ENCODE measurements at regions not wholly inside any gene's neighbourhood (a gene's known extent, or its start where the extent isn't known, plus 50 kb on each side); places are given as distances from the start of the nearest gene placed in this dataset.

DNA sequence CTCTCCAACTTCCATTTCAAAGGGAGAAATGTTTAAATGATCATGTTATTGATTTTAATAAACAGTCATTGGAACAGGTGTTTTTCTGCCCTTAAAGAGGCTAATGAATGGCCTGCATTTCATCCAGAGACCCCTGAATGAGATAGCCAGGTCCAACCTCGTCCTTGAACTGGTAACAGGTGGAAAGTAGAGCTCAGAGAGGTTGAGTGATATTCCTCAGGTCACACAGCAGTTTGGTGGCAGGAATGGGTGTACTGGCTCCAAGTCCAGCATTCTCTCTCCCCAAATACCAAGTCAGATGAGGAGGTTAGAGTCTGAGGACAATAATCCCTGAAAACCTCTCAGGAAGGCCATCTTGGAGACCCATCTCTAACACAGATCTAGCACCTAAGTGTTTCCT, 81.7 kb upstream of the ANO1 start:
- in situ Hi-C loops (cut with MboI; ENCODE audit: low pct_unique_long_range_greater_than_20kb, low sequenced_read_pairs), result no loop called here
- no peak for DNase-seq

GRCh38 chr11:69997352-69997751, 80.8 kb upstream of the ANO1 start:
- in situ Hi-C loops (cut with MboI; ENCODE audit: low pct_unique_long_range_greater_than_20kb, low sequenced_read_pairs), result no loop called here
- DNase-seq, result no peak

DNA sequence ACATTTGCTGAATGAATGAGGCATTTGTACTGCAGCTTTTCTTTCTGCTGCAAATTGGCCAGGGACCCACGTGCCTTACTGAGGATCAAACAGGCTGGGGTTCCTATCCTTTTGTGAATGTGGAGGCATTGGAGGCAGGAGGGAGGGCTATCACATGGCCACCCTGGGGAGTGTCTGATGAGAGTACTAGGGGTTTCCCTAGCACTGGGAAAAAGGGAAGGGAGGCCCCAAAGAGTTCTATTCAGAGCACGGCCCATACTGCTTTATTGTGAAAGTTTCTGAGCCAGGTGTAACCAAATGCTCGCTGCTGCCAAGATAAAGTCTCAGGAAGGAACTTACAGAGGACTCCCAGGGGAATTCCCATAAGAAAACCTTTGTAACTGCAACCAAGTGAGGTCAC, 78.4 kb upstream of the ANO1 start:
- in situ Hi-C loops (cut with MboI; ENCODE audit: low pct_unique_long_range_greater_than_20kb, low sequenced_read_pairs), result no loop called here
- DNase-seq, result no peak

DNA sequence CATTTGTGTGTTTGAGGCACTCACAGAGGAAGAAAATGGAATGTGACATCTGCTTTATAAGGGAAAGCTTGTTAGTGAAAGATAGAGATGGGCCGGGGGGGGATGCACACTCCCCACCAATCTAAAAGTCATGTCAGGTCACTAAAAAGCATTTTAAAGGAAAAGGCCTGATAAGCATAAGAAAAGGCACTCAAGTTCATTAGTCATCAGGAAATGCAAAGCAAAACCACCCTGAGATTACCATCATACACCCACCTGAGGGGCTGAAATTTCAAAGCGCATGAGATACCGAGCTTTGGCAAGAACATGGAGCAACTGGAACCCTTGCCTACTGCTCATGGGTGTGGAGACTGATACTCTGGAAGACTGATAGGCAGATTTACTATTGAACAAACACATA, 77.9 kb upstream of the ANO1 start:
- no peak for DNase-seq
- in situ Hi-C loops (cut with MboI; ENCODE audit: low pct_unique_long_range_greater_than_20kb, low sequenced_read_pairs), result no loop called here

GRCh38 chr11:70001246-70001645, 76.9 kb upstream of the ANO1 start:
- in situ Hi-C loops (cut with MboI; ENCODE audit: low pct_unique_long_range_greater_than_20kb, low sequenced_read_pairs), result no loop called here
- no peak for DNase-seq

GRCh38 chr11:70002433-70002832, 75.7 kb upstream of the ANO1 start:
- in situ Hi-C loops (cut with MboI; ENCODE audit: low pct_unique_long_range_greater_than_20kb, low sequenced_read_pairs), result no loop called here
- DNase-seq, result no peak

DNA sequence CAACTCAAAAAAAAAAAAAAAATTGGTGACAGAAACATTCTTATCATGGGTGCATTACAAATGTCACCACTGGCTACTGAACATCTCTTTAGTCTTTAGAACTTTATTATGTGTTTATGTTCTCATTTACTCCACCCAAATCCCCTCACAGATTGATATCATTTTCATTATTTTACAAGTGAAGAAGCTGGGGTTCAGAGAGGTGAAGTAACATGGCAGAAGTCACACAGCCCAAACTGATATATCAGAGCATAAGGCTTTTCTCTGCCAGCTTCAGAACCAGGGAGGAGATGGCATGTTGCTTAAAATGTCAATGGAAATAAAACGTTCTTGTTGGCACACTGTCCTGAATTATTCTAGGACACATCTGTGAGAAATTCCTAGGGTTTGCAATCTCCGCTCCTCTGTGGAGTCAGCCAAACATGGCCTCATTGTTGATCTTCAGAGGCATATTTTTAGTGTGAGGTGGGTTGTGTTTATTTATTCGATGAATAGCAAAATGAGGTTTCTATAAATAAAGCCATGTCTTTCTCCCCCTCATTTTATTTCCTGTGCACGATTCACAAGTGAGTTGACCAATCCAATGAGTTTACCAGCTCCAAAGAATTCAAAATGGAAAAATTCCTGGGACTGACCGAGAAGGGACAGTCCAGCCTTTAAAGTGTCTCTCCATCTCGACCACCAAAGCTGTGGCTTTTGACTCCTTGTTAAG, 72.9 kb upstream of the ANO1 start:
- DNase-seq, result no peak
- in situ Hi-C loops (cut with MboI; ENCODE audit: low pct_unique_long_range_greater_than_20kb, low sequenced_read_pairs), result no loop called here

DNA sequence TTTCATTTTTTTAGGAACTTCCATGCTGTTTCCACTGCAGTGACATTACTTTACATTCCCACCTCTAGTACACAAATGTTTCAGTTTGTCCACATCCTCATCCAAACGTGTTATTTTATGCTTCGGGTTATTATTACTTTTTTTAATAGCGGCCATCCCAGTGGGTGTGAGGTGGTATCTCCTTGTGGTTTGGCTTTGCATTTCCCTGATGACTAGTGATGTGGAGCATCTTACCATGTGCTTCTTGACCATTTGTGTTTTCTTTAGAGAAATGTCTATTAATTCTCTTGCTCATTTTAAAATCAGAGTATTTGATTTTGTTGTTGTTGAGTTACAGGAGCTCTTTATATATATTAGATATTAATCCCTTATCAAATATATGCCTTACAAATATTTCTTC, 70.3 kb upstream of the ANO1 start:
- no peak for DNase-seq
- in situ Hi-C loops (cut with MboI; ENCODE audit: low pct_unique_long_range_greater_than_20kb, low sequenced_read_pairs), result no loop called here

- in situ Hi-C loops (cut with MboI; ENCODE audit: low pct_unique_long_range_greater_than_20kb, low sequenced_read_pairs), result no loop called here
Measured at GRCh38 chr11:70010774-70011173, 67.3 kb upstream of the ANO1 start.

GRCh38 chr11:70012134-70012733, 65.9 kb upstream of the ANO1 start:
- in situ Hi-C loops (cut with MboI; ENCODE audit: low pct_unique_long_range_greater_than_20kb, low sequenced_read_pairs), result no loop called here
- DNase-seq, result no peak

More at GRCh38 chr11:70010774-70011173, 67.3 kb upstream of the ANO1 start:
- DNase-seq, result no peak

GRCh38 chr11:70014291-70014690, 63.8 kb upstream of the ANO1 start:
- no peak for DNase-seq
- in situ Hi-C loops (cut with MboI; ENCODE audit: low pct_unique_long_range_greater_than_20kb, low sequenced_read_pairs), result no loop called here

- in situ Hi-C loops (cut with MboI; ENCODE audit: low pct_unique_long_range_greater_than_20kb, low sequenced_read_pairs), result no loop called here
- DNase-seq, result no peak
Measured at GRCh38 chr11:70016666-70017367, 61.3 kb upstream of the ANO1 start.

DNA sequence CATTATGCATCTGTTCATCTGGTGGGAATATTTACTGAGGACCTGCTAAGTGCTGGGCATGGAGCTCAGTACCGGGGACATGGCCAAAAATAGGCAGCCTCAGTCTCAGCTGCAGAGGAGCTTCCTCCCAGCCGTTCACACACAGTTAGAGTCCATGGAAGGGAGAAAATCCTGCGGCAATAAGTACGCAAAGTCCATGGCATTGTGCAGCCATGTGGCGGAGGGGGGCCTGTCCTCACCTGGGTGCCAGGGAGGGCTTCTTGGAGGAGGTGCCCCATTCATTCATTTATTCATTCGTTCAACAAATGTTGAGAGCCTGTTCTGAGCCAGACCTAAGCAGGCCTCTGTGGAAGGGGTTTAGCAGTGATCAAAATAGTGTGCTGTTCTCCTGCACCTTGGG, 59.3 kb upstream of the ANO1 start:
- in situ Hi-C loops (cut with MboI; ENCODE audit: low pct_unique_long_range_greater_than_20kb, low sequenced_read_pairs), result no loop called here
- DNase-seq, result no peak

DNA sequence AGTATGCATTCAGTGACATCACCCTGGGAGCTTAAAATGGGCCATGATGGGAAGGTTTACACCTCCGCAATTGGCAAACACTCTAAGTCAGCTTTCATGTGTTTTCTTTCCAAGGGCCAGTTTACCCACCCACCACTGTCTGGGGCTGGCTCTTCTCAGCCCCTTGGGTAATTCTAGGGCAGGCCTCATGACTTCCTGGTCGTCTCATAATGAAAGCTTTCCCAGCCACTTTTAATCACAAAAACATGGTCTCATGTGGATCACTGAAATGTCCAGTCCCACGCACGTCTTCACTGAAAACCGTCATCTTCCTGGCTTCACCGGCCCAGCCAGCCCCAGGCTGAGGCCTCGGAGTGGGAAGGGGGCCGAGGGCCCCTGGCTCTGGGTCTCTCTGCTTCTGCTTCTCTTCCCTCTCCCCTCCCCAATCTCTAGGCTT, 58.5 kb upstream of the ANO1 start:
- no peak for DNase-seq
- in situ Hi-C loops (cut with MboI; ENCODE audit: low pct_unique_long_range_greater_than_20kb, low sequenced_read_pairs), result no loop called here

DNA sequence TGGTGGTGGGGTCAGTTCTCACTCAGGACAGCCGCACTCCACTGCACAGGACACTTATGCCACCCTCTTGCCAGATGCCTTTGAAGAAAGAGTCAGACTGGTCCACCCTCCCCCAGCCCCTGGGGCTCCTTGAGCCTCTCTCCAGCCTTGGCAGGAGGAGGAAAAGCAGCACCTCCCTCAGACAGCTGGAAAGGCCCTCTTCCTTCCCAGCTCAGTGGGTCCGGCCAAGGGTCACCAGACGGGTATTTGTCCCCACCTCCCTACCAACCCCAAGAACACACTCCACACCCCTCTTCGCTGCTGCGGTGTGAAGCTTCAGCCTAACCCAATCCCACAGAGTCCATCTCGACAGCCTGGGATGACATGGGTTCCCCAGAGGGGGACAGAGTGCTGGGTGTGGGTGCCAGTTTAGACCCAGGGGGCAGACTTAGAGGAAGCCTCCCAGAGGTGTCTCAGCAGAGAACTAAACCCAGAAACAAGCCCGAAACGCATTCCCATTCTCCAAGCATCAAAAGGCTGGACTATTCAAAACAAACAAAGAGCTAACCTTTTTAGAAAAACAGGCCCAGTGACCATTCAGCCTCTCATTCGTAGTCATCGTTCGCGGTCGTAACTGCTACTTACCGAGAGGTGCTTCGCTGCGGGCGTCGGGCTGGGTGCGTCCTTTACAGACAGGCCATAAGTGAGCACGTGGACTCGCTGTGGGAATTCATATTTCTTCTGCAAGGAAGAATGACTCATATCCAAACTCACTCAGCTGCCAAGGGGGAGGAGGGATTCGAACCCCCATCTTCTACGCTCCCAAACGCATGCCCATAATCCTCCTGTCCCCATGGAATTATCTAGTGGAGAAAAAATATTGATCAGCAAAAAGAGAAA, 57.5 kb upstream of the ANO1 start:
- DNase-seq, result no peak
- in situ Hi-C loops (cut with MboI; ENCODE audit: low pct_unique_long_range_greater_than_20kb, low sequenced_read_pairs), result no loop called here

DNA sequence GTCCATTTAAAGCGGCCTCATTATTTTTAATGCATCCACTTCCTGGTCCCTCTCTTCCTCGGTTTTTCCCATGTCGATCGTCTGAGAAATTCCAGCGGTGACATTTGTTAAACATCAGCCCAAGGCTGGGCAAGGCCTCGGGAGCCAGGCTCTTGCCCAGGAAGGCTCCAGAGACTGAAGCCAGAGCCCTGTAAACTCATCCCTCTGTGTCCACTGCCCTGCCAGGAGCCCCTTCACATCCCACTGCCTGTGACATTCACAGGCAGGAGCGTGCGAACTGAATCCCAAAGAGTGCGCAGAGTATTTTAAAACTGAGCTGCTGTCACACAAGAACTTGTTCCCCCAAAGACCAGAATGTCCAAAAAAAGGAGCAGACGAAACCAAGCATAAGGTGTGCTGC, 56.5 kb upstream of the ANO1 start:
- no peak for DNase-seq
- in situ Hi-C loops (cut with MboI; ENCODE audit: low pct_unique_long_range_greater_than_20kb, low sequenced_read_pairs), result no loop called here

- no peak for DNase-seq
- in situ Hi-C loops (cut with MboI; ENCODE audit: low pct_unique_long_range_greater_than_20kb, low sequenced_read_pairs), result no loop called here
Measured at GRCh38 chr11:70024036-70024772, 53.9 kb upstream of the ANO1 start.

DNA sequence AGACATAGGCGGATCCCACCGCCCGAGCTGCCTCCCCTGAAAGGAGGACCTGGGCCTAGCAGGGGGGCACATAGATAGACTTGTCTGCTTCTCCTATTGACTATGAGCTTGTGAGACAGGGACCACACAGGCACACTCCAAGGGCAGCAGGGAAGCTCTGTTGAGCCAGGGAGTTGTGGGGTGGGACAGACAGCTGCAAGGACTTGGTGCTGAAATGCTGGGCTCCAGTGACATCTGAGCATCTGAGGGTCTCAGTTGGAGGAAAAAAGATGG, 53.4 kb upstream of the ANO1 start:
- in situ Hi-C loops (cut with MboI; ENCODE audit: low pct_unique_long_range_greater_than_20kb, low sequenced_read_pairs), result no loop called here
- no peak for DNase-seq

DNA sequence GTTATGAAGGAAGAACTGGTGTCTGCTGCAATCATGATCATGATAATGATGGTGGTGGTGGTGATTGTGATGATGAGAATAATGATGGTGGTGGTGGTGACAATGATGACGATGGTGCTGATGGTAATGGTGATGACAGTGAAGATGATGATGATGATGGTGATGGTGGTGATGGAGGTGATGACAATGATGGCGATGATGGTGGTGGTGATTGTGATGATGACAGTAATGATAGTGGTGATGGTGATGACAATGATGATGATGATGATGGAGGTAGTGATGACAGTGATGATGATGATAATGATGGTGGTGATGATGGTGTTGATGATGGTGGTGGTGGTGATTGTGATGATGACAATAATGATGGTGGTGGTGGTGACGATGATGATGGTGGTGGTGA, 52.8 kb upstream of the ANO1 start:
- in situ Hi-C loops (cut with MboI; ENCODE audit: low pct_unique_long_range_greater_than_20kb, low sequenced_read_pairs), result no loop called here
- no peak for DNase-seq

All from KBM-7 (cell line).